NCI-H345 treated with DMSO at 0.1 percent for 48 hours (cell line): ENCODE measurements at regions not wholly inside any gene's neighbourhood (a gene's known extent, or its start where the extent isn't known, plus 50 kb on each side); places are given as distances from the start of the nearest gene placed in this dataset.
"Not testable (repeated sequence)": the region's sequence is repeated elsewhere in the genome, so short reads cannot be mapped to it uniquely, and the experiment has no call there.

Experiments
- DNase-seq: peaks from one replicate; lab custom pipeline; 2025; ENCODE audit not compliant: unreplicated experiment; lab: John Stamatoyannopoulos, UW

DNA sequence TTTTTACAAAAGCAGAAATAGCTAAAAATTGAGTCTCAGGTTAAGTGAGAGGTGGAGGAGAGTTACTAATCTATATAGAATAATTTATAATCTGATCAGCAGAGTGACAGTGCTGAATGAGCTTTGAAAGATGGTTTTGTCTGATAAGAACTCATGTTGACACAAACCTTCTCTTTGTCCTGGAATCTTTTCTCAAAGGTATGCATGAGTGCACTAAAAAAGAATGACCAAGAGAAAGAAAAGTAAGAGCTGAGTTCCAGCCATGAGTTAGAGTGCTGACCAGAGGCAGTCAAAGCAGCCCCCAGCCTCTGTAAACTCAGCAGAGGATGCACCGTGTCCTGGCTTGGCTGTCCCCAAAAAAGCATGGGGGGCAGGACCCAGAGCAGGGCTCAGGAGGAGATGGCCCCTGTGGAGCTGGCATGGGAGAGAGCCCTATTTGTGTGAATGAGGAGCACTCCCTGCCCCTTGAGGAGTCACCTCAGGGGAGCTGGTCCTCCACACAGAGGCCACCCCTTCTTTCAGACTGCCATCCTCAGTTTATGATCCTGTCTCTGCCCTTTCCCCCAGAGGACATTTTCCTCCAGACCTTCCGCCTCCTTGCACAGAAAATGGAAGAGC lies 129.8 kb downstream of the SEC23A start:
- no peak for DNase-seq

DNA sequence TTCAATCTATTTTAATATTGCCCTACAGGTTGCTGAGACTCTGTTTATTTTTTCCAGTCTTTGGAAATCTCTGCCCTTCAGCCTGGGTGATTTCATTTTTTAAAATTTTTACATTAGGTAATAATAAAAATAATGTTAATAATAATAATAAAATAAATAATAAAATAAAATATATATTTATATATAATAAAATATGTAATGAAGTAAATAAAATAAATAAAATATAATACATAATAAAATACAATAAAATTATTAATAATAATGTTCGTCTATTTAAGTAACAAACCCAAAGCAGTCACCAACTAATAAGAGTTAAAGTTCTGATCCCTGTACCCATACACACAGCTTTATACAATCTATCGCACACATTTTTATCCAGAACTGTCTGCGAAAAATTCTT lies 130.5 kb downstream of the SEC23A start:
- no peak for DNase-seq

DNA sequence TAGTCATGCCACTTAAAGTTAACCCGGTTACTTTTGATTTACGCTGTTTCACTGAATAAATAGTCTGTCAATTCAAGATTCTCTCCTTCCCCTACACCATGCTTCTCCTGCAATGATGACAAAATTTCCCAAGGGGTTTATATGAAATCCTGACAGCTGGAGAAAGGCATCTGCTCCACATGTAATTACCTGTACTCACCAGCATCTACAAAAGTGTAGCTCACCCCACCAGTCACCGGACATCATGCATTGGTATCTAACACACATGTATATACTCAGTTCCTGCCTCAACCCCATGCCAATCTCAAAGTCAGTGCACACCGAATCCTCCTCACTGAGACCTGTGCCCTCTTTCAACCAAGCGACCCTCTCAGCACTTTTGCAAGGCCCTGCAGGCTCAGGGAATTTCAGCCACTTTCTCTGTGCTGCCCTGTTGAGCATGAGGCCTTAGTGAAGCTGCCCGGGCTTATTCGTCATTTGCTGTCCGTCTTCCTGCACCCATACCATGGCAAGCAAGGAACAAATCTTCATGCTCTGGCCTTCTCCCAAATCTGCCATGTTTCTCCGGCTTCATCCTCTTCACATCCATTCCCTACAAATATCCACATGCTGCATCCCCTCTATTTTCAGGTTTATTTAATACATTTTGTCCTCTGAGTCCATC lies 131.6 kb downstream of the SEC23A start:
- DNase-seq = no peak

DNA sequence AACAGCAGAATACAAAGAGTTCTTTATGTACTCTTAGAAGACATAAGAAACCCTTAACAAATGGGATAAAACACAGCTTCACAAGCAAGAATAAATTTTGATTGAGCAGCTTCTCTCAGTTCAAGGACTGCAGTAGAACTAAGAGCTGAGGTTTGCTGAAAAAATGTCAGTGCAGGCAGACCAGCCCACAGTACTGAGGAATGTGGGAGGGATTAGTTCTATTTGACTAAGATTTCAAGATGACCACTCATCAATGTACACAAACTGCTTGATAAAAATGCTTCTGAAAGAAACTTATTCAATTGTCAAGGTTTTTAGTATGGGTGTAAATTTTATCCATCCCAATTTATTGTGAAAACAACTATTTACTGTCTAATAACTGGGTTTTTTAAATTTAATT lies 138.4 kb downstream of the SEC23A start:
- DNase-seq = no peak

DNA sequence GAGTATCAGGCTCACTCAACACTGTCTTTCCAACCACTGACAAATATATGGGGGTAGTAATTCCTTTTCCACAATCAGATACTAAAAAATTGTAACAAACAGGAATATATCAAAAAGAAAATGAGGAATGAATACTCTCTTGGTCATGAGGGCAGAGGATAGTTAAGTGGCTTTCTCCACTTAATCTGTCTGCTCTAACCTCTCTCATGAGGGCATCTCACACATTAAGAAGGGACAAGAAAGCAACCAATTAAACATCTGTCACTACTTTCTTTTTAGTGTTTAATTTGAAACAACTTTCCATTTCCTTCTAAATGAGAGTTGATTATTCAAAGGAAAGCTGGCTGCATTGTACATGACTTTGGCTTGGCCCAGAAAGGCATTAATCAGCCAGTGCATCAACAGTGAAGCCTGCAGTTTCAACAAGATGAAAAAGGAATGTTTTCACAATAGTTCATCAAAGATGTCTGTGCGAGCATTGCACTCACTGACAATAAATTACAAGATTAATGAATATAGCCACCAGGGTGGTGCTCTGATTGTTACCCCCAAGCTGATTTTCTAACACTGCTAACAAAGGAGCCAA lies 142.0 kb downstream of the SEC23A start:
- no peak for DNase-seq

DNA sequence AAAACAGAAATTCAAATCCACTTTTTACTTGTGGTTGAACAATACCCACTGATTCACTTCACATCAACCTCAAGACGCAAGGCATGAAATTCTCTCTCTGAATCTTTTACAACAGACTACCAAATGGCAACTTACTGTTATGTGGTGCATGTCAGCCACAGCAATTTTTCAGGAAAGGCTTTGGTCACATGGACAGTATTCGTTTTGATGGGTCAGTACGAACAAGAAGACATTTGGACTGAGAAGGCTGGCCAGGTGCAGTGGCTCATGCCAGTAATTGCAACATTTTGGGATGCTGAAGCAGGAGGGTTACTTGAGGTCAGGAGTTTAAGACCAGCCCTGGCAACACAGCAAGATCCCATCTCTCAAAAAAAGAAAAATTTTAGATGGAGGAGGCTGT lies 144.0 kb downstream of the SEC23A start:
- no peak for DNase-seq

DNA sequence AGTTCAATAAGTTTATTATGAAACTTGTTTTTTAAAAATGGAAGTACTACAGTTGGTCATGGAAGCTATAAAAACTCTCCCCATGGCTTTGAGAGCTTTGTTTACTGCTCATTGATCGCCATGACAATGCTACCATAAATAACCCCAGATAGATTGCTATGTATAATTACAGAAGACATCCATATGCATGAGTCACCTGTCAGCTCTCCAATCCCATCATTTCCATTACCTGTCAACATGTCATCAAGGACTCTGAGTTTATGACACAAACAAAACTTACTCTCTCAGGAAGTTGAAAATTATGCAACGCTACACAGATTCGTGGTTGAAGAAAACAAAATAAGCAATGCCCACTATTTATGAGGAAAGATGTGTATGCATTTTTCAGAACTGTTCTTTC lies 144.4 kb downstream of the SEC23A start:
- DNase-seq = no peak

DNA sequence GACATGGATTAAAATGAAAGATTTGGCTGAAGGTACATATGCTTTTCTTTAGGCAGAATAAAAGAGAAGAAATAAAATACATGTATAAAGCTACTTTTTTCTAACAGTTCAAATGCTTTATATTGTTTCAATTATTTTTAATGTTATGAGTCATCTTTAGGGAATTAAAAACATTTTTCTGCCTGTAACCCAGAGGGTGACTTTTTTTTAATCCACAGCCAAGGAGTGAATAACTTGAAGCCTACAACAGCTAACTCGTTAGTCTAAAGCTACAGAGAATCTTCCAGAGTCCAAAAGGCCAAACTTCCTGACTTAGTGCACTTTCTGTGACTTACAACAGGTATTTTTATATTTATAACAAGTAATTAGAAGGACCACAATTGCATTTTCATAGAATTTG lies 151.6 kb downstream of the SEC23A start:
- no peak for DNase-seq

DNA sequence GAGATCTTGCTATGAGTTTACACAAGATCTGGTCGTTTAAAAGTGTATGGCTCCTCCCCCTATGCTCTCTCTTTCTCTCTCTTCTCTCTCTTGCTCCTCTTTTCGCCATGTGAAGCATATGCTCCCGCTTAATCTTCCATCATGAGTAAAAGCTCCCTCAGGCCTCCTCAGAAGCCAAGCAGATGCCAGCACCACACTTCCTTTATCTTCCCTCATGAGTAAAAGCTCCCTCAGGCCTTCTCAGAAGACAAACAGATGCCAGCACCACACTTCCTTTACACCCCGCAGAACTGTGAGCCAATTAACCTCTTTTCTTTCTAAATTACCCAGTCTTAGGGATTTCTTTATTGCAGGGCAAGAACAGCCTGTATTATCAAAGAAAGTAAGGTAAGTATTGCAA lies 152.4 kb downstream of the SEC23A start:
- DNase-seq = no peak

DNA sequence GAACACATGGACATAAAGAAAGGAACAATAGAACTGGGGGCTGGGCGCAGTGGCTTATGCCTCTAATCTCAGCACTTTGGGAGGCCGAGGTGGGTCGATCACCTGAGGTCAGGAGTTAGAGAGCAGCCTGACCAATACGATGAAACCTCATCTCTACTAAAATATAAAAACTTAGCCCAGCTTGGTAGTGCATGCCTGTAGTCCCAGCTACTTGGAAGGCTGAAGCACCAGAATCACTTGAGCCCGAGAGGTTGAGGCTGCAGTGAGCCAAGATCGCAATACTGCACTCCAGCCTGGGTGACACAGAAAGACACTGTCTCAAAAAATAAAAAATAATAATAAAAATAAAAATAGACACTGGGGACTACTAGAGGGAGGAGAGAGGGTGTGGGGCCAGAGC lies 154.5 kb downstream of the SEC23A start:
- no peak for DNase-seq

DNA sequence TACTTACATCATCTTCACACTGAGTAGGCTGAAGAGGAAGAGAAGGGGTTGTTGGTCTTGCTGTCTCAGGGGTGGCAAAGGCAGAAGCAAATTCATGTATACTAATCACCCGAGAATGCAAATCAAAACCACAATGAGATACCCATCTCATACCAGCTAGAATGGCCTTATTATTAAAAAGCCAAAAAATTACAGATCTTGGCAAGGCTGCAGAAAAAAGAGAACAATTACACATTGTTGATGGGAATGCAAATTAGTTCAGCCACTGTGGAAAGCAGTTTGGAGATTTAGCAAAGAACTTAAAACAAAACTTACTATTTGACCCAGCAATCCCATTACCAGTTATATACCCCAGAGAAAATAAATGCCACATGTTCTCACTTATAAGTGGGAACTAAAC lies 154.9 kb downstream of the SEC23A start:
- no peak for DNase-seq

DNA sequence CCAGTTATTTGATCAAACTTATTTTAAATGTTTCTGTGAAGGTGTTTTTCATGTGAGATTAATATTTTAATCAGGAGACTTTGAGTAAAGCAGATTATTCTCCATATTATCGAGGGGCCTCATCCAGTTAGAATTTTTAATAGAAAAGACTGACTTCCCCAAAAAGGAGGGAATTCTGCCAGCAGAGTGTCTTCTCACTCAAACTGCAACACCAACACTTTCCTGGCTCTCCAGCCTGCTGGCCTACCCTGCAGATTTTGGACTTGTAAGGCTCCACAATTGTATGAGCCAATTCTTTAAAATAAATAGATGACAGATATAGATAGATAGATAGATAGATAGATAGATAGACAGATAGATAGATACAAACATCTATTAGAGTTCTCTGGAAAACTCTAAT lies 155.7 kb downstream of the SEC23A start:
- no peak for DNase-seq

DNA sequence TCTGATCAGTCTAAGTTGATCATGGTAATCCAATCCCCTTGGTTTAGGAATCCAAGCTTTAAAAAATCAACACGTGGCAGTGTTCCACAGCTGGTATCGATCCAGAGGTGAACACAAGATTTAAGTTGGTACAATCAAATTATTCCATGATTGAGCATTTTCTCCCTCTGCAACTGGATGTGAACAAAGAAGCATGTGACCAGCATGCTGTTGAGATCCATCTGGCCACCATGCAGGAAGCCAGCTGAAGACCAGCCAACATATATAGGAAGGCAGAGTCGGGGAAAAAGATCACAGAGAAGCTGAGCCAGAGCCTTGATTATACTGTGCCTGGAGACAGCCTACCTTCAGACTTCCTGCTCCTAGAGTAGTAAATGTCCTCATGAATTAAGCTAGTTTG lies 158.3 kb downstream of the SEC23A start:
- no peak for DNase-seq

DNA sequence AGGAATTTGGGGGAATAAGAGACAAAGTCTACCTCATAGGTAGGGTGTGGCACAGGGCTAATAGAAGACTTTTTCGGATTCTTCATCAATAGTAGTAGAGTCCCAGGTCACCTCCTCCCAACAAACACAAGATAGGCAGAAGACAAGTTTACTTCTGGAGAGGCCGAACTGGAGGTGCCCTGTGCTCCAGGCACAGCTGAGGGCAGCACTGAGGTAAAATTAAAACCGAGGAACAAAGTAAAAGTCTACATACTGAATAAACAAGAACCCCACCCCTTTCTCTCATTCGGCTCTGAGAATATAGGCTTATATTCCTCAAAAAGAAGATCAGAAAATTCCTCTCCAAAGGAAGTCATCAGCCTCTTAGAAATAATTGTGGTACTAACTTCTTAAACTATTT lies 161.5 kb downstream of the SEC23A start:
- DNase-seq = no peak

DNA sequence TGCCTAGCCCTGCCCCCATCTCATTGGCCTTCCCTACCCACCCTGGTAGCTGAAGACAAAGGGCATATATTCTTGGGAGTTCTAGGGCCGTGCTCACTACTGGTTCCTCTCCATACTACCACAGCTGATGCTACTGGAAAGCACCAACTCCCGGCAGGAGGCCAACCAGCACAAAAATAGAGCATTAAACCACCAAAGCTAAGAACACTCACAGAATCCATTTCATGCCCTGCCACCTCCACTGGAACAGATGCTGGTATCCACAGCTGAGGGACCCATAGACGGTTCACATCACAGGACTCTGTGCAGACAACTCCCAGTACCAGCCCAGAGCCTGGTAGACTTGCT lies 170.4 kb downstream of the SEC23A start:
- DNase-seq = not testable (repeated sequence)

DNA sequence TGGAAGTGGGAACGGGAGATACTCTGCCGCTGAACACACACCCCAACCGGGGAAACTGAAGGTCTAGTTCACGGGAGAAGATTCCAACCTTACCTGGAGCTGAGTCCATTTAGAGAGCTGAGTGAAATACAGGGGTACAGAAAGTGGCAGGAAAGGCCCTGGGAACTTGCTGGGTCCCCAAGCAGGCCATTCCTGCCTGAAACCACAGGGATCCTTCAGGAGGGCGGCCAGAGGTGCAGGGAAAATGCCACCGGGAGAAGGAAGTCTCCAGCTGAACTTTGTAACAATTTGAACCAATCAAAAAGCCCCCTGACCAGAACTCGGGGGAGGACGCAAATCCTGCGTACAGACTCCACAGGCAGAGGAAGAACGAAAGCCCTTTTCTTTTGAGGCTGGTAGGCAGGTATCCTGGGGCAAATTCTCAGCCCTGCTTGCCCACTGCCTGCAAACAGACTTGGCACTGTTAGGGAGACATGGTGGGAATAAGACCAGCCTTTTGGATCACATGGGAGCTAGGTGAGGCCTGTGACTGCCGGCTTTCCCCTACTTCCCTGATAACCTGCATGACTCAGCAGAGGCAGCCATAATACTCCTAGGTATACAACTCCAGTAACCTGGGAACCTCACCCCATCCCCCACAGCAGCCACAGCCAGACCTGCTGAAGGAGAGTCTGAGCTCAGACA lies 170.9 kb downstream of the SEC23A start:
- no peak for DNase-seq

DNA sequence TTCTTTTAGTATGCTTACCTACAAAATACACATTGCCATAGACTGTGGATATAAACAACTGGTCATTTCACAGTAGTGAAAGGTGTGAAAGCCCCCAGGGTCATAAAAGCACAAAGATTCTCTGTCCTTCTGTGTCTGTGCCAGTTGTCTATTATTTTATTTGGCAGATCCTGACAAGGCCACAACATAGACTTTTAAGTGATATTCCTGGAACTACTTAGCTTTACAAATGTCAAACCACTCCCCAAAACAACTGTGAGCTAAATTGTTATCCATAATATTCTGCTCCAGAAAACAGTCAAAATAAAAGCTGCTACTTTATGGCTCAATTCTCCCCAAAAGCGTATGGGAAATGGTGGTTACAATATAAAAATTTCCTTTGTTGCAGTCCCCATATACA lies 172.1 kb downstream of the SEC23A start:
- no peak for DNase-seq

DNA sequence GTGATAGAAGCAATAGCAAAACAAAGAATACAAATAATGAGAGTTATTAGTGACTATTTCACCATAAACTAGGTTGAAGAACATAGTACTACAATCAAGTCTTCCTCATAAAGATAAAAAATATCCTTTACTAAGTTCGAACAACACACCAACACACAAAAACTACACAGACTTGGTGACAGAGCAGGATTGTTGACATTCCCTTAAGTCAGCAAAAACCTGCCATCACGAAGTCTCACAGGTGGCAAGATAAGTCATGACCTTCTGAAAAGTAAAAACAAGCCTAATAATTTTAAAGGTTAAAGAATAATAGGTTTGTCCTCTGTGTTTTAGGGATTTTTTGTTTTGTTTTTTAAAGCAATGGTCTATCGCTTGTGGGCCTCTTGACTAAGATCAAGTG lies 173.0 kb downstream of the SEC23A start:
- DNase-seq = no peak

DNA sequence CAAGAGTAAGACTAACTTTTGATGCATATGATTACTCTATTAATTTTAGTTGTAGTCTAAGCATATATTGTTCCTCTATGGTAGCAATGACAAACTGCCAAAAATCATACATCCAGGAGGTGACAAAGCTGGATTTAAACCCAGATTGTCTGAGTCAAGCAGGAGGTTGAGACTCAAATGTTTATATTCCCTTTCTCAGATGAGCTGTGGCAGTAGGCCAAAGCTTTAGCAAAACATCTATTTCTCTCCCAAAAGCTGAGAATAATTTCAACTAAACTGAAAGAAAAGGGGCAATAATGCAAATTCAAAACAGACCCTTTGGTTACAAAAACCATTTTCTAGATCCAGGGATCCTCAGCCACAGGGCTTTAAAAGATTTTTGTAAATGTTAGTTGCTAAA lies 173.6 kb downstream of the SEC23A start:
- no peak for DNase-seq

DNA sequence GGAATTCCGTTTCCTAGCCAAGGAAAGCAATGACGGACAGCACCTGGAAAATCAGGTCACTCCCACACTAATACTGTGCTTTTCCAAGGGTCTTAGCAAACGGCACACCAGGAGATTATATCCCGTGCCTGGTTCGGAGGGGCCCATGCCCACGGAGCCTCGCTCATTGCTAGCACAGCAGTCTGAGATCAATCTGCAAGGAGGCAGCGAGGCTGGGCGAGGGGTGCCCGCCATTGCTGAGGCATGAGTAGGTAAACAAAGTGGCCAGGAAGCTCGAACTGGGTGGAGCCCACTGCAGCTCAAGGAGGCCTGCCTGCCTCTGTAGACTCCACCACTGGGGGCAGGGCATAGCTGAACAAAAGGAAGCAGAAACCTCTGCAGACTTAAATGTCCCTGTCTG lies 181.1 kb downstream of the SEC23A start:
- not testable (repeated sequence) for DNase-seq

DNA sequence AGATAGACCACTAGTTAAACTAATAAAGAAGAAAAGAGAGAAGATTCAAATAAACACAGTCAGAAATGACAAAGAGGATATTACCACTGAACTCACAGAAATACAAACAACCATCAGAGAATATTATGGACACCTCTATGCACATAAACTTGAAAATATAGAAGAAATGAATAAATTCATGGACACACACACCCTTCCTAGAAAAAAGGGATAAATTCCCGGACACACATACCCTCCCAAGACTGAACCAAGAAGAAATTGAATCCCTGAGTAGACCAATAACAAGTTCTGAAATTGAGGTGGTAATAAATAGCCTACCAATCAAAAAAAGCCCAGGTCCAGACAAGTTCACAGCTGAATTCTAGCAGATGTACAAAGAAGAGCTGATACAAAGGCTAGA lies 187.9 kb downstream of the SEC23A start:
- no peak for DNase-seq

DNA sequence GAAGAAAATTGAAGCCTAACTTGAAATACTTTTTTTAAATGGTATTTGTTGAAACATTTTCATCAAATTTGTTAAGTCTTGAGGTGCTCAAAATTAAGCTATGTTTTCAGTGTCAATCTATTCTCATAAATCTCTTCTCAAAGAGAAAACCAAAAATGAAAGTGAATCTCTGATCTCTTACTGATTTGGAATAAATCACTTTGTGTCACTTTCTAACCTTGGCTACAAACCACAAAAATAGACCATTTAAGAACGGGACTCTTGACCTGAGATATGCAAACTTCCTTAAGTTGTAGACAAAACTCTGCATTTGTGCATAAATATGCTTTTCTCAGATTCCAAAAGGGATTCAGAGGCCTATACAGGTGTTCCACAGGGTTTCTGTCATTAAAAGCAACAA lies 192.9 kb downstream of the SEC23A start:
- DNase-seq = no peak
